Loucy (cell line): ENCODE measurements at regions not wholly inside any gene's neighbourhood (a gene's known extent, or its start where the extent isn't known, plus 50 kb on each side); places are given as distances from the start of the nearest gene placed in this dataset.

Experiments
- H2AFZ ChIP-seq: fragments of 200-600 bp; sonication (generic); 2 replicates; pipeline ENCODE4 v1.6.0; 2016; ENCODE audit warnings: antibody characterized with exemption, mild to moderate bottlenecking, low read length, moderate library complexity
- H3F3A ChIP-seq: fragments of 200-600 bp; 2 replicates; pipeline ENCODE4 v1.6.0; 2016; ENCODE audit warnings: antibody characterized with exemption, low read depth, mild to moderate bottlenecking
- H3K27me3 ChIP-seq: fragments of 200-600 bp; sonication (generic); 2 replicates; pipeline ENCODE4 v1.6.1; 2014; ENCODE audit warnings: low read length, mild to moderate bottlenecking; ENCODE audit not compliant: insufficient read depth, poor library complexity, severe bottlenecking
- H3K36me3 ChIP-seq: fragments of 200-600 bp; sonication (generic); 2 replicates; pipeline ENCODE4 v1.6.1; 2016; ENCODE audit warnings: low read length; ENCODE audit not compliant: insufficient read depth
- H3K4me1 ChIP-seq: fragments of 200-600 bp; sonication (generic); 2 replicates; pipeline ENCODE4 v1.5.1; 2014; ENCODE audit warnings: low read length, mild to moderate bottlenecking; ENCODE audit not compliant: insufficient read depth, poor library complexity, severe bottlenecking
- H3K4me2 ChIP-seq: fragments of 200-600 bp; sonication (generic); 2 replicates; pipeline ENCODE4 v1.6.0; 2014; ENCODE audit warnings: antibody characterized with exemption, low read length, low read depth, mild to moderate bottlenecking; ENCODE audit not compliant: poor library complexity, severe bottlenecking
- H3K4me3 ChIP-seq: fragments of 200-600 bp; sonication (generic); 2 replicates; pipeline ENCODE4 v1.5.1; 2014; ENCODE audit warnings: low read length, mild to moderate bottlenecking, mixed read lengths; ENCODE audit not compliant: poor library complexity, severe bottlenecking
- H3K79me2 ChIP-seq: fragments of 200-600 bp; sonication (generic); 2 replicates; pipeline ENCODE4 v1.6.1; 2014; ENCODE audit warnings: low read length; ENCODE audit not compliant: insufficient read depth
- H3K9ac ChIP-seq: fragments of 200-600 bp; sonication (generic); 2 replicates; pipeline ENCODE4 v1.6.0; 2014; ENCODE audit warnings: mild to moderate bottlenecking, low read depth, low read length, moderate library complexity; ENCODE audit not compliant: poor library complexity, severe bottlenecking
- H3K9me2 ChIP-seq: fragments of 200-600 bp; sonication (generic); replicated peaks from 2 replicates; pipeline ENCODE4 v1.6.1; 2016; ENCODE audit warnings: low read depth, low read length, mixed read lengths
- H3K9me3 ChIP-seq: fragments of 200-600 bp; sonication (generic); 2 replicates; pipeline ENCODE4 v1.6.1; 2014; ENCODE audit warnings: mild to moderate bottlenecking, antibody characterized with exemption, low read length, low read depth; ENCODE audit not compliant: insufficient read depth
- H4K20me1 ChIP-seq: fragments of 200-600 bp; sonication (generic); 2 replicates; pipeline ENCODE4 v1.6.0; 2014; ENCODE audit warnings: antibody characterized with exemption, low read length, mild to moderate bottlenecking; ENCODE audit not compliant: insufficient read depth, poor library complexity, severe bottlenecking
- EZH2phosphoT487 ChIP-seq: fragments of 200-600 bp; IDR thresholded peaks from 2 replicates; pipeline ENCODE4 v1.6.1; 2018; ENCODE audit warnings: antibody characterized with exemption, mild to moderate bottlenecking, moderate library complexity, borderline replicate concordance
- TF ChIP-seq, protein P1 (sequence below): fragments of 200-600 bp; sonication (generic); conservative IDR thresholded peaks from 2 replicates; pipeline ENCODE4 v1.5.1; 2014; ENCODE audit warnings: mild to moderate bottlenecking, antibody characterized with exemption, low read length

DNA sequence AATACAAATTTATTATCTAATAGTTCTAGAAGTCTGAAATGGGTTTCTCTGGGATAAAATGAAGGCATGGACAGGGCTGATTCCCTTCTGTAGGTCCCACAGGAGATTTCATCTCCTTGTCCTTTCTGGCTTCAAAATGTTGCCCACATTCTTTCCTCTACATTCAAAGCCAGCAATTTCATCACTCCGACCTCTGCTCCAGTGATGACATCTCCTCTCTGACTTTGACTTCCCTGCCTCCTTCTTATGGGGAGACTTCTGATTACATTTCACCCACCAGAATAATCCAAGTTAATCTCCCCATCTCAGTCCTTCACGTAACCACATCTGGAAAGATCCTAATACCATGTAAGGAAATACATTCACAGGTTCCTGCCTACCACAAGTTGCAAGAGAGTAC, 358.0 kb upstream of the C1orf87 start:
- Histone ChIP-seq H3K27me3 (no peaks in the 10 kb centered on the region), H3K36me3 (no peaks in the 10 kb centered on the region), H3F3A (no peaks in the 10 kb centered on the region), H3K4me2 (no peak overlapping the region), H3K9me3 (peaks cover 10% of the 10 kb centered on the region; the same call in 1 of the 2 replicates), H3K9me2 (no peaks in the 10 kb centered on the region), H3K79me2 (no peaks in the 10 kb centered on the region), H4K20me1 (no peaks in the 10 kb centered on the region), H3K9ac (no peak overlapping the region), H3K4me3 (no peak overlapping the region), H2AFZ (no peak overlapping the region), H3K4me1 (no peaks in the 10 kb centered on the region)
- no peak for TF ChIP-seq EZH2phosphoT487
- TF ChIP-seq, protein P1, sequence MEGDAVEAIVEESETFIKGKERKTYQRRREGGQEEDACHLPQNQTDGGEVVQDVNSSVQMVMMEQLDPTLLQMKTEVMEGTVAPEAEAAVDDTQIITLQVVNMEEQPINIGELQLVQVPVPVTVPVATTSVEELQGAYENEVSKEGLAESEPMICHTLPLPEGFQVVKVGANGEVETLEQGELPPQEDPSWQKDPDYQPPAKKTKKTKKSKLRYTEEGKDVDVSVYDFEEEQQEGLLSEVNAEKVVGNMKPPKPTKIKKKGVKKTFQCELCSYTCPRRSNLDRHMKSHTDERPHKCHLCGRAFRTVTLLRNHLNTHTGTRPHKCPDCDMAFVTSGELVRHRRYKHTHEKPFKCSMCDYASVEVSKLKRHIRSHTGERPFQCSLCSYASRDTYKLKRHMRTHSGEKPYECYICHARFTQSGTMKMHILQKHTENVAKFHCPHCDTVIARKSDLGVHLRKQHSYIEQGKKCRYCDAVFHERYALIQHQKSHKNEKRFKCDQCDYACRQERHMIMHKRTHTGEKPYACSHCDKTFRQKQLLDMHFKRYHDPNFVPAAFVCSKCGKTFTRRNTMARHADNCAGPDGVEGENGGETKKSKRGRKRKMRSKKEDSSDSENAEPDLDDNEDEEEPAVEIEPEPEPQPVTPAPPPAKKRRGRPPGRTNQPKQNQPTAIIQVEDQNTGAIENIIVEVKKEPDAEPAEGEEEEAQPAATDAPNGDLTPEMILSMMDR: no peak

DNA sequence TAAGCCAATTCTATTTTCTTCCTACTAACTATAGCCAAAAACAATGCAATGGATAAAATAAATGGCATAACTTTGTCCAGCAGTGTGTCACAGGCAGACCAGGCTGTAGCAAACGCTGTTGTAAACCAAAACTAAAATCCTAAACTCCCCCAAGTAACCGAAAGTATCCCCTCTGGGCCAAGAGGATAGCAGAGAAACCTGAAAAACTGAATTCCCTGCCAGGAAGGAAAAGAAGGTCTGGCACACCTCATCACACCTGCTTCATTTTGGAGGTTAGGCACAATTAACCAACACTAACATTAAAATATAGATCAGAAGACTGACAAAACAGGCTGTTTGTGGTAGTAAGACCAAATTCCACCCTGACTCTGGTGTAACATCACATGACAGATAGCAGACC, 356.8 kb upstream of the C1orf87 start:
- no peaks in the 10 kb centered on the region for H4K20me1 ChIP-seq
- no peaks in the 10 kb centered on the region for H3K79me2 ChIP-seq
- no peaks in the 10 kb centered on the region for H3K9me2 ChIP-seq
- TF ChIP-seq, protein P1: no peak
- no peak for TF ChIP-seq EZH2phosphoT487
- no peak overlapping the region for H3K4me3 ChIP-seq
- H3K27me3 ChIP-seq: no peaks in the 10 kb centered on the region
- no peaks in the 10 kb centered on the region for H3K36me3 ChIP-seq
- H2AFZ ChIP-seq: no peak overlapping the region
- H3F3A ChIP-seq: no peaks in the 10 kb centered on the region
- H3K4me2 ChIP-seq: no peak overlapping the region
- H3K9me3 ChIP-seq: peaks cover 10% of the 10 kb centered on the region; the same call in 1 of the 2 replicates
- H3K9ac ChIP-seq: no peak overlapping the region
- no peaks in the 10 kb centered on the region for H3K4me1 ChIP-seq

DNA sequence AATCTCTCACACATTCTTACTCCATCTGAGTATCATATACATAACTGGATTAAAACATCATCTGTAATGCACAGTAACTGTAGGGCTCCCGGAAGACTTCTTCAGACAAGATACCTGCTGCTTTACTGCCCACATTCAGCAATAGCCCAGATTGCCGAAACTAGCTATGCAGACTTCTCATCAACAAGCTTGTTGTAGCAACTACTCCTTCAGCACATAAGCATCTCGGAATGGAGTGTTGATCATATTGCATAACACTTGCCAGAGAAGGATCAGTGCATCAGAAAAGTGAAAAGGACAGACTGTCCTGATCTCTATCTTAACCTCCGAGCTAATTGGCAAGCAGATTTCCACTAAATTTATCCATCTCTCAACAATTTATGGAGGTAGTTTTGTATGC, 354.6 kb upstream of the C1orf87 start:
- no peak overlapping the region for H3K9ac ChIP-seq
- no peaks in the 10 kb centered on the region for H3F3A ChIP-seq
- no peaks in the 10 kb centered on the region for H4K20me1 ChIP-seq
- no peak overlapping the region for H3K4me2 ChIP-seq
- no peaks in the 10 kb centered on the region for H3K27me3 ChIP-seq
- no peaks in the 10 kb centered on the region for H3K9me3 ChIP-seq
- no peaks in the 10 kb centered on the region for H3K36me3 ChIP-seq
- no peaks in the 10 kb centered on the region for H3K9me2 ChIP-seq
- TF ChIP-seq, protein P1: no peak
- TF ChIP-seq EZH2phosphoT487: no peak
- no peak overlapping the region for H2AFZ ChIP-seq
- no peaks in the 10 kb centered on the region for H3K79me2 ChIP-seq
- no peak overlapping the region for H3K4me3 ChIP-seq
- H3K4me1 ChIP-seq: no peaks in the 10 kb centered on the region
